RWPE2 (cell line): ENCODE measurements at regions not wholly inside any gene's neighbourhood (a gene's known extent, or its start where the extent isn't known, plus 50 kb on each side); places are given as distances from the start of the nearest gene placed in this dataset.
"Not testable (repeated sequence)": the region's sequence is repeated elsewhere in the genome, so short reads cannot be mapped to it uniquely, and the experiment has no call there.

Experiments
- ATAC-seq: fragments of 200-7000 bp; cut with Tn5 transposase; 3 replicates; pipeline ENCODE4 v1.9.1; 2021; ENCODE audit warnings: low read depth
- DNase-seq: peaks from one replicate; pipeline ENCODE4 v3.0.0-alpha.2; 2020; ENCODE audit warnings: low spot score
- H3K27ac ChIP-seq: fragments of 450-650 bp; 2 replicates; pipeline ENCODE4 v1.5.1; 2017; ENCODE audit warnings: mild to moderate bottlenecking; ENCODE audit not compliant: poor library complexity, severe bottlenecking
- H3K27me3 ChIP-seq: fragments of 250-450 bp; sonication (Bioruptor Pico); 2 replicates; pipeline ENCODE4 v1.5.1; 2021; ENCODE audit warnings: mild to moderate bottlenecking, moderate library complexity; ENCODE audit not compliant: insufficient read depth, poor library complexity, severe bottlenecking
- H3K36me3 ChIP-seq: fragments of 250-450 bp; sonication (Bioruptor Pico); 2 replicates; pipeline ENCODE4 v1.5.1; 2020; ENCODE audit warnings: low read depth, mild to moderate bottlenecking, moderate library complexity
- H3K4me1 ChIP-seq: fragments of 250-450 bp; sonication (Bioruptor Pico); 2 replicates; pipeline ENCODE4 v1.5.1; 2021; ENCODE audit warnings: mild to moderate bottlenecking, moderate library complexity; ENCODE audit not compliant: insufficient read depth, poor library complexity, severe bottlenecking
- H3K4me3 ChIP-seq: fragments of 250-450 bp; sonication (Bioruptor Pico); 2 replicates; pipeline ENCODE4 v1.5.1; 2021; ENCODE audit warnings: mild to moderate bottlenecking, moderate library complexity; ENCODE audit not compliant: severe bottlenecking
- H3K9me3 ChIP-seq: fragments of 250-450 bp; sonication (Bioruptor Pico); 2 replicates; pipeline ENCODE4 v1.5.1; 2021; ENCODE audit warnings: mild to moderate bottlenecking, moderate library complexity; ENCODE audit not compliant: severe bottlenecking
- TF ChIP-seq, protein P1 (sequence below): fragments of 450-650 bp; IDR thresholded peaks from one replicate; pipeline ENCODE4 v1.5.1; 2017; ENCODE audit warnings: mild to moderate bottlenecking, moderate library complexity; ENCODE audit not compliant: poor library complexity, severe bottlenecking

DNA sequence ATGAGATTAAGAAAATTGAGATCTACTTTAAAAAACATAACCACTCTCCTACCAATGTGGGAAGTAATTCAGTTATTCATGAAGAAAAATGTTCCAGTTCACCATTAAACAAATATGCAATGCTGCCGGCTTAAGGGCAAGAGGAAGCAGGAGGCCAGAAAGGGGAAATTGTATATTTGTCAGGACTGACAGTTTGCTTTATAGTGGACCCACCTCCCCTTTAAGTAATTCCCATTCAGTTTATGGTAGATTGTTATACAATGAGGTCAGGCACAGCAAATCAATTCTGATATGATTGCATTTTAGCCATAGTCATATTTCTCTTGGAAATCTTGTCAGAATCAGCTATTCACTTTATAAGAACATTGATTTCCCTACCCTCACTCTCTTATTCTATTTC is 547.8 kb downstream of the FRK start:
- ATAC-seq (no peak), DNase-seq (no peak)
- Histone ChIP-seq H3K27me3 (no peaks in the 10 kb centered on the region), H3K4me1 (no peaks in the 10 kb centered on the region), H3K9me3 (no peaks in the 10 kb centered on the region), H3K4me3 (no peak overlapping the region), H3K27ac (no peak overlapping the region), H3K36me3 (no peaks in the 10 kb centered on the region)
- TF ChIP-seq, protein P1, sequence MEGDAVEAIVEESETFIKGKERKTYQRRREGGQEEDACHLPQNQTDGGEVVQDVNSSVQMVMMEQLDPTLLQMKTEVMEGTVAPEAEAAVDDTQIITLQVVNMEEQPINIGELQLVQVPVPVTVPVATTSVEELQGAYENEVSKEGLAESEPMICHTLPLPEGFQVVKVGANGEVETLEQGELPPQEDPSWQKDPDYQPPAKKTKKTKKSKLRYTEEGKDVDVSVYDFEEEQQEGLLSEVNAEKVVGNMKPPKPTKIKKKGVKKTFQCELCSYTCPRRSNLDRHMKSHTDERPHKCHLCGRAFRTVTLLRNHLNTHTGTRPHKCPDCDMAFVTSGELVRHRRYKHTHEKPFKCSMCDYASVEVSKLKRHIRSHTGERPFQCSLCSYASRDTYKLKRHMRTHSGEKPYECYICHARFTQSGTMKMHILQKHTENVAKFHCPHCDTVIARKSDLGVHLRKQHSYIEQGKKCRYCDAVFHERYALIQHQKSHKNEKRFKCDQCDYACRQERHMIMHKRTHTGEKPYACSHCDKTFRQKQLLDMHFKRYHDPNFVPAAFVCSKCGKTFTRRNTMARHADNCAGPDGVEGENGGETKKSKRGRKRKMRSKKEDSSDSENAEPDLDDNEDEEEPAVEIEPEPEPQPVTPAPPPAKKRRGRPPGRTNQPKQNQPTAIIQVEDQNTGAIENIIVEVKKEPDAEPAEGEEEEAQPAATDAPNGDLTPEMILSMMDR = no peak

DNA sequence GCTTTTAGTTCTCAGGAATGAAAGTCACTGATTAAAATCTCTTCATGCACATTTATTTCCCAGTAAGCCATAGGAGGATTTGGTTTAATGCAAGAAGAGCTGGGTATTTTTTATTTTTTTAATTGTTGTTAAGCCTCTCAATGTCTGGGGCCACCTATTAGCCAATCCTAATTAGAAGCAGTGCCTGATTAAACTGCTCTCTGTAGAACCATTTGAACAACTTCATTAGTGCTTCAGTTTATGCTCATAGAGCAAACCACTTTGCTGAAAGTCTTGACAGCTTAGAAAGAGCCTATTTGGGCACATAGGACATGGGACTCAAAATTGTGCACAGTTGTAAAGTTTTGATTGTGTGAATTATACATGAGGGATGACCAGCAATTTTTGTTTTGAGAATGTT is 548.9 kb downstream of the FRK start:
- no peaks in the 10 kb centered on the region for H3K27me3 ChIP-seq
- no peaks in the 10 kb centered on the region for H3K9me3 ChIP-seq
- no peak overlapping the region for H3K4me3 ChIP-seq
- H3K4me1 ChIP-seq = no peaks in the 10 kb centered on the region
- no peak for ATAC-seq
- TF ChIP-seq, protein P1 = no peak
- no peak for DNase-seq
- H3K27ac ChIP-seq = no peak overlapping the region
- no peaks in the 10 kb centered on the region for H3K36me3 ChIP-seq

- ATAC-seq, H3K27ac ChIP-seq, DNase-seq, H3K4me3 ChIP-seq, H3K9me3 ChIP-seq, H3K27me3 ChIP-seq, H3K4me1 ChIP-seq, H3K36me3 ChIP-seq: not testable (repeated sequence)
These were observed 558.3 kb downstream of the FRK start for GRCh38 chr6:115502432-115502831.

- Histone ChIP-seq H3K36me3 (no peaks in the 10 kb centered on the region), H3K27me3 (no peaks in the 10 kb centered on the region), H3K4me1 (no peaks in the 10 kb centered on the region), H3K27ac (no peak overlapping the region), H3K9me3 (no peaks in the 10 kb centered on the region), H3K4me3 (no peak overlapping the region)
- no peak for ATAC-seq
- TF ChIP-seq, protein P1 = no peak
- no peak for DNase-seq
These were observed 565.5 kb downstream of the FRK start for GRCh38 chr6:115495184-115495583.

GRCh38 chr6:115487331-115487730 is 573.4 kb downstream of the FRK start:
- Histone ChIP-seq H3K9me3 (no peaks in the 10 kb centered on the region), H3K4me1 (no peaks in the 10 kb centered on the region), H3K4me3 (no peak overlapping the region), H3K27me3 (peaks cover 3% of the 10 kb centered on the region), H3K27ac (no peak overlapping the region), H3K36me3 (no peaks in the 10 kb centered on the region)
- TF ChIP-seq, protein P1 = no peak
- no peak for ATAC-seq
- DNase-seq = no peak

- Histone ChIP-seq H3K36me3 (no peaks in the 10 kb centered on the region), H3K27ac (no peak overlapping the region), H3K9me3 (no peaks in the 10 kb centered on the region), H3K4me3 (no peak overlapping the region), H3K27me3 (peaks cover 3% of the 10 kb centered on the region), H3K4me1 (no peaks in the 10 kb centered on the region)
- ATAC-seq (no peak), DNase-seq (no peak)
- TF ChIP-seq, protein P1 = no peak
These were observed 575.3 kb downstream of the FRK start for GRCh38 chr6:115485400-115485799.

- ATAC-seq, H3K27ac ChIP-seq, H3K4me3 ChIP-seq, H3K27me3 ChIP-seq, H3K4me1 ChIP-seq, DNase-seq, H3K9me3 ChIP-seq, H3K36me3 ChIP-seq: not testable (repeated sequence)
These were observed 580.1 kb downstream of the FRK start for GRCh38 chr6:115480543-115480942.
